GM13977 (cell line): ENCODE measurements at regions not wholly inside any gene's neighbourhood (a gene's known extent, or its start where the extent isn't known, plus 50 kb on each side); places are given as distances from the start of the nearest gene placed in this dataset.
"Not testable (repeated sequence)": the region's sequence is repeated elsewhere in the genome, so short reads cannot be mapped to it uniquely, and the experiment has no call there.

Experiments used
- DNase-seq: peaks from one replicate; pipeline ENCODE4 v3.0.0; 2012; ENCODE audit warnings: low spot score
- in situ Hi-C: fragments of 300-500 bp; cut with MboI; formaldehyde crosslinking; loops from one replicate; pipeline ENCODE4 v1.12.0; 2022; ENCODE audit warnings: low sequenced_read_pairs, low pct_unique_long_range_greater_than_20kb, mixed read lengths, inconsistent platforms; ENCODE audit not compliant: unreplicated experiment
- TF ChIP-seq, protein P1 (sequence below): IDR thresholded peaks from 2 replicates; pipeline ENCODE4 v1.5.1; 2012; ENCODE audit warnings: mild to moderate bottlenecking, control low read depth; ENCODE audit not compliant: insufficient read depth; ENCODE audit errors: extremely low read depth, missing control alignments

- TF ChIP-seq, protein P1, sequence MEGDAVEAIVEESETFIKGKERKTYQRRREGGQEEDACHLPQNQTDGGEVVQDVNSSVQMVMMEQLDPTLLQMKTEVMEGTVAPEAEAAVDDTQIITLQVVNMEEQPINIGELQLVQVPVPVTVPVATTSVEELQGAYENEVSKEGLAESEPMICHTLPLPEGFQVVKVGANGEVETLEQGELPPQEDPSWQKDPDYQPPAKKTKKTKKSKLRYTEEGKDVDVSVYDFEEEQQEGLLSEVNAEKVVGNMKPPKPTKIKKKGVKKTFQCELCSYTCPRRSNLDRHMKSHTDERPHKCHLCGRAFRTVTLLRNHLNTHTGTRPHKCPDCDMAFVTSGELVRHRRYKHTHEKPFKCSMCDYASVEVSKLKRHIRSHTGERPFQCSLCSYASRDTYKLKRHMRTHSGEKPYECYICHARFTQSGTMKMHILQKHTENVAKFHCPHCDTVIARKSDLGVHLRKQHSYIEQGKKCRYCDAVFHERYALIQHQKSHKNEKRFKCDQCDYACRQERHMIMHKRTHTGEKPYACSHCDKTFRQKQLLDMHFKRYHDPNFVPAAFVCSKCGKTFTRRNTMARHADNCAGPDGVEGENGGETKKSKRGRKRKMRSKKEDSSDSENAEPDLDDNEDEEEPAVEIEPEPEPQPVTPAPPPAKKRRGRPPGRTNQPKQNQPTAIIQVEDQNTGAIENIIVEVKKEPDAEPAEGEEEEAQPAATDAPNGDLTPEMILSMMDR = no peak
- in situ Hi-C loops = no loop called here
- no peak for DNase-seq
Measured at GRCh38 chr3:117026401-117026800, 316.8 kb downstream of the TUSC7 start.

DNA sequence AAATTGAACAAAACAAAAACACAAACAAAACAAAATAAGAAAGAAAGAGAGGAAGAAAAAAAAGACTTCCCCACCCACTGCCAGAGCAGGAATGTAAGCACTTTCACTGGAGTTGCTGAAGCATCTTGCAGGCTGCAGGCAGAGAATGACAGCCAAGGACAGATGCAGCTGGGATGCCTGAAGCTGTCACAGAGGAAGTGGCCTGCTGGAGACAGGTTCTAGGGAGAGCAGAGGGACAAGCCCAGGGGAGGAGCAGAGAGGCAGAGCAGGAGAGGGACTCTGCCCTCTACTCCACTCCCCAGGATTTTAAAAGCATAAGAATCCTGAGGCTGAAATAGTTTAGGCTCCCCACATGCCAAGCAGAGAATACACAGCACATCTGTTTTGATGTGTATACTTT lies 326.2 kb downstream of the TUSC7 start:
- in situ Hi-C loops = no loop called here
- TF ChIP-seq, protein P1 = no peak
- no peak for DNase-seq

- in situ Hi-C loops = no loop called here
- no peak for DNase-seq
- TF ChIP-seq, protein P1 = no peak
Measured at GRCh38 chr3:117036259-117036799, 326.8 kb downstream of the TUSC7 start.

GRCh38 chr3:117045143-117045542 lies 335.6 kb downstream of the TUSC7 start:
- in situ Hi-C loops = no loop called here
- no peak for DNase-seq
- TF ChIP-seq, protein P1 = no peak

DNA sequence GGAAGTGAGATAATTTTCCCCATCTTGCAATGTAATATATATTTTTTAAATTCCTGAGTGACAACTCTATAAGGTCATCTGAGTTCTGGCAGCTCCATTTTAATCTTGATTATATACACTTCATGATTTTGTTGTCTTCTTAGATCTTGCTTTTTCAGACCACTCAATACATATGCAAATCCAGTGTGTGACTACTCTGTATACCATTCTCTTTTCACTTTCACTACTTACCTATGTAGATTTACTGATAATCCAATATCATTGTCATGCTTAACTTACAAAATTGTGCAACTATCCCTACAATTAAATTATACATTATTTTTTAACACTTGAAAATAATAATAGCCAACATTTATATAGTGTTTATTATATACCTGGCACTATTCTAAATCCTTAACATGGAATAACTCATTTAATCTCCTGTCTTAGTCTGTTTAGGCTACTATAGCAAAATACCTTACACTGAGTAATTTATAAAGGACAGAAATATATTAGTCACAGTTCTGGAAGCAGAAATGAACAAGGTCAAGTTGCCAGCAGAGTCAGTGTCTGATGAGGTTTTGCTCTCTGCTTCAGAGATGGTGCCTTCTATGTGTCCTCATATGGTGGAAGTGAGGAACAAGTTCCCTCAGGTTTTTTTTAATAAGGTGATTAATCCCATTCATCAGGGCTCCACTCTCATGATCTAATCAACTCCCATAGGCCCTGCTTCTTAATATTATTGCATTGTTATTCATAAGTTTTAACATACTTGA lies 338.5 kb downstream of the TUSC7 start:
- in situ Hi-C loops = no loop called here
- no peak for DNase-seq
- TF ChIP-seq, protein P1 = no peak

- TF ChIP-seq, protein P1 = no peak
- in situ Hi-C loops = no loop called here
- no peak for DNase-seq
Measured at GRCh38 chr3:117052395-117052794, 342.8 kb downstream of the TUSC7 start.

GRCh38 chr3:117054556-117054955 lies 345.0 kb downstream of the TUSC7 start:
- TF ChIP-seq, protein P1 = no peak
- no peak for DNase-seq
- in situ Hi-C loops = no loop called here

GRCh38 chr3:117056946-117057345 lies 347.4 kb downstream of the TUSC7 start:
- in situ Hi-C loops, DNase-seq: not testable (repeated sequence)
